ENCODE measurements at regions not wholly inside any gene's neighbourhood (a gene's known extent, or its start where the extent isn't known, plus 50 kb on each side); places are given as distances from the start of the nearest gene placed in this dataset.

- Histone ChIP-seq H3K4me3 (ENCODE audit: low read depth, low read length) (no peak overlapping the region), H3K4me1 (ENCODE audit: control insufficient read depth, insufficient read depth, low read length) (no peaks in the 10 kb centered on the region; the same call in 1 of the 2 replicates), H3K27ac (ENCODE audit: extremely low read depth, low read depth, low read length) (no peak overlapping the region), H3K9me3 (ENCODE audit: control insufficient read depth, insufficient read depth, low read depth, low read length) (no peaks in the 10 kb centered on the region), H3K36me3 (ENCODE audit: control insufficient read depth in 2 of 2, insufficient read depth in 1 of 2, low read length in 2 of 2) (no peaks in the 10 kb centered on the region)
- ChIA-PET POLR2A (no interaction called here), CTCF (interaction anchor here (1.5 kb wide), 1 partner anchor 75 kb away, joined by 6 read pairs; no protein-coding TSS in a partner anchor)
- no peak for TF ChIP-seq GLI2 (tag by site-specific recombination; IDR thresholded peaks at IDR 0.05; ENCODE audit: borderline replicate concordance, low read depth)
- no peak for TF ChIP-seq ZBTB7A (tag by site-specific recombination; IDR thresholded peaks at IDR 0.05; ENCODE audit: low read depth)
- no peak for TF ChIP-seq ZNF530 (tag by site-specific recombination; IDR thresholded peaks at IDR 0.05; ENCODE audit: low read depth)
- no peak for TF ChIP-seq ZNF518A (tag by site-specific recombination; conservative IDR thresholded peaks at IDR 0.05; ENCODE audit: low read depth)
- no peak for TF ChIP-seq ZNF362 (tag by site-specific recombination; IDR thresholded peaks at IDR 0.05)
- TF ChIP-seq ZNF692 (tag by site-specific recombination; IDR thresholded peaks at IDR 0.05) = no peak
- no peak for TF ChIP-seq TRIM28 (IDR thresholded peaks at IDR 0.05; ENCODE audit: borderline replicate concordance, low read length)
- no peak for TF ChIP-seq KLF17 (tag by site-specific recombination; IDR thresholded peaks at IDR 0.05)
- TF ChIP-seq ZNF394 (tag by site-specific recombination; IDR thresholded peaks at IDR 0.05; ENCODE audit: borderline replicate concordance) = no peak
- TF ChIP-seq ZNF221 (tag by site-specific recombination; IDR thresholded peaks at IDR 0.05; ENCODE audit: borderline replicate concordance) = no peak
- no peak for TF ChIP-seq ZNF776 (tag by site-specific recombination; IDR thresholded peaks at IDR 0.05; ENCODE audit: borderline replicate concordance)
- no peak for TF ChIP-seq GLI4 (tag by site-specific recombination; IDR thresholded peaks at IDR 0.05)
- no peak for TF ChIP-seq ZNF174 (tag by site-specific recombination; IDR thresholded peaks at IDR 0.05)
- TF ChIP-seq ZNF639 (tag by site-specific recombination; IDR thresholded peaks at IDR 0.05) = no peak
- TF ChIP-seq ZNF560 (tag by site-specific recombination; IDR thresholded peaks at IDR 0.05; ENCODE audit: borderline replicate concordance) = no peak
- no peak for TF ChIP-seq ZNF114 (tag by site-specific recombination; IDR thresholded peaks at IDR 0.05)
- TF ChIP-seq ZNF596 (tag by site-specific recombination; IDR thresholded peaks at IDR 0.05) = no peak
Observed at GRCh38 chr12:77610446-77610845, 220.2 kb upstream of the NAV3 start.

All from HEK293 (cell line).